ENCODE measurements at regions not wholly inside any gene's neighbourhood (a gene's known extent, or its start where the extent isn't known, plus 50 kb on each side); places are given as distances from the start of the nearest gene placed in this dataset.

DNA sequence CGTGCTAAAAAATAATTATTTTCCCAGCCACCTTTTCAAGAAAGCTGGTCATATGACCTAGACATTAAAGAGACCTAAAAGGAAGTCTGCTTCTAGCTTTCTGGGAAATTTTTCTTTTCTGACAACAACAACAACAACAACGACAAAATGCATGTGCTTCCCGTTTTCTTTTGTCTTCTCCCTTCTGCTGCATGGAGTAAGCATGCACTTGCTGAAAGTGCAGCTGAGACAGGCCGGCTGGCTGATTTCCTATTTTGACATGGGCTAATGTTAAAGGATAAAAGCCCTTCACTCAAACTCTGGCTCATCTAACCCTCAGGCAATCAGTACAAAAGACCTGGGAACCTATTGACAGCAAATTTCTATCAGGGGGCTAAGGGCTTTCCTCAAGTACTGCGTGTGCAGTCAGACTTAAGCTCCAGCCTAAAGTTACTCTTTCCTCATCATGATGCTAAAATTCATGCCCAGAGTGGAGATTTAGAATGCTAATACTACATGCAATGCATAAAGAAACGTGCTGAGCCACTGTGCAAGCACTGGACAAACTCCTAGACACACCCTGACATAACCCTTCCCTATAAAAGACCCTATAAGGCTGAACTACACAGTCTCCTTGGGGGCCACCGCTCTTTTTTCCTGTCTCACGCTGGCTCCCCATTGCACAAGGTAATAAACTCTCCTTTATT, 811.1 kb downstream of the UQCRFS1 start:
- Histone ChIP-seq H3K9ac (ENCODE audit: control insufficient read depth, insufficient read depth, low read length) (no peak overlapping the region), H2AFZ (ENCODE audit: control insufficient read depth, low read depth, low read length) (no peak overlapping the region), H3K9me3 (replicated peaks; ENCODE audit: control insufficient read depth, insufficient read depth, low read length) (no peaks in the 10 kb centered on the region; the same call in 2 of the 3 replicates), H3K4me1 (ENCODE audit: control insufficient read depth, insufficient read depth, low read length) (no peaks in the 10 kb centered on the region), H3K27me3 (replicated peaks in 1 of 2; ENCODE audit: control insufficient read depth in 2 of 2, insufficient read depth in 2 of 2, low read length in 1 of 2) (no peaks in the 10 kb centered on the region), H3K36me3 (ENCODE audit: control insufficient read depth in 2 of 2, insufficient read depth in 2 of 2, low read length in 1 of 2) (no peaks in the 10 kb centered on the region), H3K4me3 (no peak overlapping the region), H4K20me1 (ENCODE audit: control insufficient read depth, insufficient read depth) (no peaks in the 10 kb centered on the region), H3K79me2 (ENCODE audit: control insufficient read depth, insufficient read depth, low read length) (no peaks in the 10 kb centered on the region), H3K4me2 (ENCODE audit: control insufficient read depth, insufficient read depth) (no peak overlapping the region), H3K27ac (ENCODE audit: control insufficient read depth, insufficient read depth) (no peak overlapping the region)
- intact Hi-C loops (cut with micrococcal nuclease; ENCODE audit: unreplicated experiment) (no loop called here), in situ Hi-C loops (cut with MboI) (no loop called here)
- no peak for TF ChIP-seq KLF5 (IDR thresholded peaks at IDR 0.05; ENCODE audit: partially characterized antibody)
- TF ChIP-seq RELB (IDR thresholded peaks at IDR 0.05; ENCODE audit: low read depth): no peak
- TF ChIP-seq ZNF622 (IDR thresholded peaks at IDR 0.05): no peak
- TF ChIP-seq IKZF1 (conservative IDR thresholded peaks at IDR 0.05): no peak
- no peak for TF ChIP-seq ZNF592 (IDR thresholded peaks at IDR 0.05)
- no peak for TF ChIP-seq EED (IDR thresholded peaks at IDR 0.05; ENCODE audit: low read depth)
- no peak for TF ChIP-seq RFX5 (IDR thresholded peaks at IDR 0.05; ENCODE audit: low read depth, low read length)
- no peak for TF ChIP-seq NFYB (IDR thresholded peaks at IDR 0.05; ENCODE audit: insufficient read depth, low read depth, low read length)
- TF ChIP-seq STAT3 (IDR thresholded peaks at IDR 0.05; ENCODE audit: low read depth, low read length): no peak
- TF ChIP-seq RAD51 (IDR thresholded peaks at IDR 0.05): no peak
- no peak for TF ChIP-seq EP300 (IDR thresholded peaks at IDR 0.05; ENCODE audit: borderline replicate concordance in 1 of 2, control insufficient read depth in 1 of 2, low read depth in 2 of 2, low read length in 2 of 2)
- no peak for TF ChIP-seq TCF7 (IDR thresholded peaks at IDR 0.05; ENCODE audit: borderline replicate concordance)
- TF ChIP-seq, protein P1, sequence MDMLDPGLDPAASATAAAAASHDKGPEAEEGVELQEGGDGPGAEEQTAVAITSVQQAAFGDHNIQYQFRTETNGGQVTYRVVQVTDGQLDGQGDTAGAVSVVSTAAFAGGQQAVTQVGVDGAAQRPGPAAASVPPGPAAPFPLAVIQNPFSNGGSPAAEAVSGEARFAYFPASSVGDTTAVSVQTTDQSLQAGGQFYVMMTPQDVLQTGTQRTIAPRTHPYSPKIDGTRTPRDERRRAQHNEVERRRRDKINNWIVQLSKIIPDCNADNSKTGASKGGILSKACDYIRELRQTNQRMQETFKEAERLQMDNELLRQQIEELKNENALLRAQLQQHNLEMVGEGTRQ (IDR thresholded peaks at IDR 0.05; ENCODE audit: borderline replicate concordance, low read depth, low read length): no peak
- no peak for TF ChIP-seq EZH2 (IDR thresholded peaks at IDR 0.05; ENCODE audit: borderline replicate concordance, control insufficient read depth, low read depth, low read length)
- no peak for TF ChIP-seq CBX5 (IDR thresholded peaks at IDR 0.05; ENCODE audit: low read depth)
- TF ChIP-seq SPI1 (IDR thresholded peaks at IDR 0.05; ENCODE audit: borderline replicate concordance, insufficient read depth, low read depth, low read length): no peak
- no peak for TF ChIP-seq ZNF207 (IDR thresholded peaks at IDR 0.05; ENCODE audit: borderline replicate concordance)
- no peak for TF ChIP-seq IKZF2 (IDR thresholded peaks at IDR 0.05)
- no peak for TF ChIP-seq POLR2A (IDR thresholded peaks at IDR 0.05; ENCODE audit: low read depth, low read length)
- no peak for ATAC-seq
- SMC1A ChIA-PET (ENCODE audit: uncharacterized antibody, unreplicated experiment): interaction anchor here (0.6 to 1.6 kb wide), 4 partner anchors 14 to 90 kb away, joined by 3 to 4 read pairs (median 3); no protein-coding TSS in a partner anchor
- CTCF ChIA-PET: interaction anchor here (1.3 to 1.8 kb wide), 2 partner anchors 10 to 16 kb away, joined by 4 read pairs; no protein-coding TSS in a partner anchor
- no peak for DNase-seq (ENCODE audit: low read depth, low spot score)
- POLR2A ChIA-PET: interaction anchor here (0.5 kb wide), 1 partner anchor 97 kb away, joined by 3 read pairs; no protein-coding TSS in a partner anchor
- no peak for FAIRE-seq
- RAD21 ChIA-PET (ENCODE audit: unreplicated experiment): interaction anchor here (0.9 to 1.5 kb wide), 3 partner anchors 16 to 230 kb away, joined by 3 to 4 read pairs (median 3); no protein-coding TSS in a partner anchor
- WGBS (ENCODE audit: insufficient coverage, insufficient replicate concordance, low lambda C conversion rate, missing lambda C conversion rate): 31% methylated on average over 8 of the region's 8 CpGs
- BruUV-seq (replicated peaks): no TSS peak
